Keratinocyte (primary cell): ENCODE measurements at regions not wholly inside any gene's neighbourhood (a gene's known extent, or its start where the extent isn't known, plus 50 kb on each side); places are given as distances from the start of the nearest gene placed in this dataset.

Experiments used
- DNase-seq: peaks from one replicate; pipeline ENCODE4 v3.0.0-alpha.2; 2011; ENCODE audit warnings: low read depth, missing footprints, low spot score
- FAIRE-seq: peaks from 2 replicates; lab custom pipeline; 2011; peaks lifted over from hg19 to GRCh38; lab: Jason Lieb, UNC
- H2AFZ ChIP-seq: 2 replicates; pipeline ENCODE4 v1.6.0; 2012; ENCODE audit warnings: low read length, control low read depth, inconsistent platforms; ENCODE audit not compliant: control insufficient read depth
- H3K27ac ChIP-seq: 2 replicates; pipeline ENCODE4 v1.5.1; 2011; ENCODE audit warnings: low read length; ENCODE audit not compliant: control insufficient read depth, insufficient read depth
- H3K27me3 ChIP-seq: 3 replicates; pipeline ENCODE4 v1.6.0; 2011; ENCODE audit warnings: low read length; ENCODE audit not compliant: control insufficient read depth, insufficient read depth; ENCODE audit errors: extremely low read depth
- H3K36me3 ChIP-seq, 2 experiments: 2 replicates in 1 of 2; 3 replicates in 1 of 2; pipeline ENCODE4 v1.5.1; 2011; ENCODE audit warnings: low read length in 2 of 2, mild to moderate bottlenecking in 1 of 2; ENCODE audit not compliant: control insufficient read depth in 2 of 2, insufficient read depth in 2 of 2; ENCODE audit errors: extremely low read depth in 1 of 2
- H3K4me1 ChIP-seq: 3 replicates; pipeline ENCODE4 v1.5.1; 2011; ENCODE audit warnings: low read length; ENCODE audit not compliant: control insufficient read depth, insufficient read depth; ENCODE audit errors: extremely low read depth
- H3K4me2 ChIP-seq: 3 replicates; pipeline ENCODE4 v1.6.0; 2011; ENCODE audit warnings: low read depth, low read length; ENCODE audit not compliant: control insufficient read depth, insufficient read depth; ENCODE audit errors: extremely low read depth
- H3K4me3 ChIP-seq, 3 experiments: fragments of 200-600 bp in 1 of 3; sonication (generic) in 1 of 3; 2 replicates in 2 of 3; 3 replicates in 1 of 3; pipeline ENCODE4 v1.5.1; 2011 to 2016; ENCODE audit warnings: low read length in 3 of 3, mild to moderate bottlenecking in 3 of 3, control low read depth in 2 of 3, inconsistent platforms in 1 of 3, low read depth in 1 of 3, mixed read lengths in 1 of 3, mixed run types in 1 of 3, moderate library complexity in 1 of 3; ENCODE audit not compliant: control insufficient read depth in 2 of 3, insufficient read depth in 2 of 3; ENCODE audit errors: extremely low read depth in 1 of 3
- H3K79me2 ChIP-seq: 2 replicates; pipeline ENCODE4 v1.6.0; 2012; ENCODE audit warnings: low read length; ENCODE audit not compliant: control insufficient read depth, insufficient read depth
- H3K9ac ChIP-seq: 3 replicates; pipeline ENCODE4 v1.6.0; 2011; ENCODE audit warnings: low read length; ENCODE audit not compliant: control insufficient read depth, insufficient read depth; ENCODE audit errors: extremely low read depth
- H3K9me1 ChIP-seq: 3 replicates; pipeline ENCODE4 v1.6.0; 2011; ENCODE audit warnings: low read length; ENCODE audit not compliant: control insufficient read depth, insufficient read depth; ENCODE audit errors: extremely low read depth
- H3K9me3 ChIP-seq: 2 replicates; pipeline ENCODE4 v1.5.1; 2012; ENCODE audit warnings: low read depth, low read length; ENCODE audit not compliant: control insufficient read depth
- H4K20me1 ChIP-seq: 3 replicates; pipeline ENCODE4 v1.6.0; 2011; ENCODE audit warnings: low read length; ENCODE audit not compliant: control insufficient read depth, insufficient read depth; ENCODE audit errors: extremely low read depth
- EZH2 ChIP-seq: IDR thresholded peaks from one replicate; pipeline ENCODE4 v1.6.1; 2012; ENCODE audit warnings: inconsistent platforms, mild to moderate bottlenecking, low read length, moderate library complexity
- dilution Hi-C: fragments of 300-500 bp; cut with MboI; formaldehyde crosslinking; loops from one replicate; pipeline ENCODE4 v1.7.0; 2020; ENCODE audit warnings: low sequenced_read_pairs; ENCODE audit not compliant: extremely low pct_ligation_motif_present
- TF ChIP-seq, protein P1 (sequence below), 3 experiments: IDR thresholded peaks in 1 of 3; conservative IDR thresholded peaks in 1 of 3; optimal IDR thresholded peaks in 1 of 3; 2 replicates in 2 of 3; 3 replicates in 1 of 3; pipeline versions ENCODE3 to v1.5.1; 2011; ENCODE audit warnings: low read length in 3 of 3, mild to moderate bottlenecking in 3 of 3, moderate library complexity in 2 of 3, control low read depth in 1 of 3, inconsistent platforms in 1 of 3; ENCODE audit not compliant: insufficient read depth in 2 of 3; ENCODE audit errors: extremely low read depth in 1 of 3

DNA sequence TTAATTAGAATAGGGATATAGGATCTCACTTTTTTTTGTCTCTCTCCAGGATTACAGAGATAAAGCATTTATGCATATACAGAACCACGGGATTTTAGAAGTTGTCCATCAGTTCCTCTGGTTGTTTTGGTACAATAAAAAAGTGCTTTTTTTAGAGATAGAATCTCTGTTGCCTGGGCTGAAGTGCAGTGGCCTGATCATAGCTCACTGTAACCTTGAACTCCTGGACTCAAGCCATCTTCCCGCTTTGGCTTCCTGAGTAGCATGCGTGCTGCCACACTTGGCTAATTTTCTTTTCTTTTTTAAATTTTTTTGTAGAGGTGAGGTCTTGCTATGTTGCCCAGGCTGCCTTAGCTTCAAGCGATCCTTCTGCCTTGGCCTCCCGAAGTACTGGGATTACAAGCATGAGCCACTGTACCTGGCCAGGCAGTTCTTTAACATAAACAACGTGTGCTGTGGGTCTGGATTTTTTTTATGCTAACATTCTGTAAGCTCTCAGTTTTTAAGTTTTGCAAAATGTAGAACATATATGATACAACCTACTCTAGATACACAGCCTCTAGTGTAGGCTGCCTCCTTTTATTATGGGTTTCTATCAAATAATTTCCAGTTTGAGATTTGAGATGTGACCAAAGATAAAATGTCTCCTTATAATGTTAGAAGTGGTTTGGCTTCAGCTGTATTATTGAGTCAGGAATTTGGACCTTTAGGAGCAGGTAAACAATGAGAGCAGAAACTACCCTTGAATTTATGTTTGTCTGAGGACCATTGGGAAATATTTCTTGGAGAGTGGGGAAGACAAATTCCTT, 57.4 kb upstream of the ULK4 start:
- peaks cover 94% of the 10 kb centered on the region for H3K79me2 ChIP-seq
- DNase-seq (no peak), FAIRE-seq (no peak)
- peaks cover 47% of the 10 kb centered on the region for H3K4me1 ChIP-seq
- H4K20me1 ChIP-seq, result no peaks in the 10 kb centered on the region
- TF ChIP-seq EZH2, result no peak
- TF ChIP-seq, protein P1, sequence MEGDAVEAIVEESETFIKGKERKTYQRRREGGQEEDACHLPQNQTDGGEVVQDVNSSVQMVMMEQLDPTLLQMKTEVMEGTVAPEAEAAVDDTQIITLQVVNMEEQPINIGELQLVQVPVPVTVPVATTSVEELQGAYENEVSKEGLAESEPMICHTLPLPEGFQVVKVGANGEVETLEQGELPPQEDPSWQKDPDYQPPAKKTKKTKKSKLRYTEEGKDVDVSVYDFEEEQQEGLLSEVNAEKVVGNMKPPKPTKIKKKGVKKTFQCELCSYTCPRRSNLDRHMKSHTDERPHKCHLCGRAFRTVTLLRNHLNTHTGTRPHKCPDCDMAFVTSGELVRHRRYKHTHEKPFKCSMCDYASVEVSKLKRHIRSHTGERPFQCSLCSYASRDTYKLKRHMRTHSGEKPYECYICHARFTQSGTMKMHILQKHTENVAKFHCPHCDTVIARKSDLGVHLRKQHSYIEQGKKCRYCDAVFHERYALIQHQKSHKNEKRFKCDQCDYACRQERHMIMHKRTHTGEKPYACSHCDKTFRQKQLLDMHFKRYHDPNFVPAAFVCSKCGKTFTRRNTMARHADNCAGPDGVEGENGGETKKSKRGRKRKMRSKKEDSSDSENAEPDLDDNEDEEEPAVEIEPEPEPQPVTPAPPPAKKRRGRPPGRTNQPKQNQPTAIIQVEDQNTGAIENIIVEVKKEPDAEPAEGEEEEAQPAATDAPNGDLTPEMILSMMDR (optimal IDR thresholded peaks at IDR 0.05 in 1 of 3, IDR thresholded peaks at IDR 0.05 in 1 of 3, conservative IDR thresholded peaks at IDR 0.05 in 1 of 3; ENCODE audit: extremely low read depth in 1 of 3, insufficient read depth in 2 of 3, low read length in 3 of 3), result no peak
- H3K9me3 ChIP-seq, result no peaks in the 10 kb centered on the region
- no peak overlapping the region for H3K9ac ChIP-seq
- H3K27me3 ChIP-seq, result no peaks in the 10 kb centered on the region
- H3K4me2 ChIP-seq, result peak overlapping the region; percentile 88
- H3K4me3 ChIP-seq, result no peak overlapping the region
- no peaks in the 10 kb centered on the region for H3K36me3 ChIP-seq
- H3K27ac ChIP-seq, result peak overlapping the region; percentile 89
- dilution Hi-C loops, result no loop called here
- H3K9me1 ChIP-seq, result no peaks in the 10 kb centered on the region
- no peak overlapping the region for H2AFZ ChIP-seq

DNA sequence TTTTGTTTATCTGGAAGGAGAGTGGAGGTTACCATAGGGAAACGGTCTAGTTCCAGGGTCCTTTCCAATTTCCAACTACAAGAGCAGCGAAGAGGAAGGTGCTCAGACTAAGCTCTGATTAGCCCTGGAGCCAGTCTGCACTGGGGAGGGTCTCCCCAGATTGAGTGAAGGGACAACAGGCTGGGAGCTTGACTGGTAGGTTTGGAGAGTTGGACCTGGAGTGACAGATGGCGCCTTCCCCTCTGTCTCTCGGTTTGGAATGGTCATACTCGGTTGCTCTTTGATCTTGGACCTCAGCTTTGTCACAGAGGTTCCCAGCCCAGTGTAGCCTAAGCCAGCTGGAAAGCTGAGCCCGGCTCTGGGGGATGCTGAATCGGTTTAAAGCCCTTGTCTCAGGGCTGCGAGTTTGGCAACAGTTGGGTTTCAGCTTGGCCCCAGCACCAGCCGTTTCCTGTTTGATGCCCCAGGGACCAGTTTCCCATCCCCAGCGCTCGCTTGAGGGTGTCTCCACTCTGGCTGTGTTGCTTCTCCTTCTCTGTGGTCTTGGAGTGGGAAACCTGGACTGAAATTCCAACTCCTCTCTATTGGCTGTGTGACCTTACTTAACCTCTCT, 53.1 kb upstream of the ULK4 start:
- Histone ChIP-seq H3K79me2 (peaks cover 62% of the 10 kb centered on the region), H4K20me1 (no peaks in the 10 kb centered on the region), H3K9me3 (no peaks in the 10 kb centered on the region), H3K9me1 (no peaks in the 10 kb centered on the region), H2AFZ (no peak overlapping the region), H3K9ac (peak overlapping the region; percentile 84), H3K4me1 (peaks cover 22% of the 10 kb centered on the region), H3K27ac (peak overlapping the region; percentile 58), H3K27me3 (no peaks in the 10 kb centered on the region), H3K4me3 (peak overlapping the region; percentile 92 to 97 (median 93)), H3K36me3 (no peaks in the 10 kb centered on the region), H3K4me2 (peak overlapping the region; percentile 92)
- FAIRE-seq (peak; percentile 9), DNase-seq (no peak)
- dilution Hi-C loops, result no loop called here
- TF ChIP-seq, protein P1 (optimal IDR thresholded peaks at IDR 0.05 in 1 of 3, IDR thresholded peaks at IDR 0.05 in 1 of 3, conservative IDR thresholded peaks at IDR 0.05 in 1 of 3; ENCODE audit: extremely low read depth in 1 of 3, insufficient read depth in 2 of 3, low read length in 3 of 3), result no peak
- TF ChIP-seq EZH2, result no peak
